GM18498 (cell line): ENCODE measurements at regions not wholly inside any gene's neighbourhood (a gene's known extent, or its start where the extent isn't known, plus 50 kb on each side); places are given as distances from the start of the nearest gene placed in this dataset.
"Not testable (repeated sequence)": the region's sequence is repeated elsewhere in the genome, so short reads cannot be mapped to it uniquely, and the experiment has no call there.

ENCODE experiments used
- ATAC-seq: cut with Tn5 transposase; IDR thresholded peaks from one replicate; pipeline ENCODE4 v1.9.1; 2021; ENCODE audit warnings: mild to moderate bottlenecking, moderate library complexity; ENCODE audit not compliant: unreplicated experiment

- ATAC-seq, result no peak
Measured at GRCh38 chr12:75874441-75874840, 157.1 kb downstream of the PHLDA1 start.

- no peak for ATAC-seq
Measured at GRCh38 chr12:75872762-75873161, 158.8 kb downstream of the PHLDA1 start.

GRCh38 chr12:75870878-75871277, 160.7 kb downstream of the PHLDA1 start:
- ATAC-seq, result no peak

- no peak for ATAC-seq
Measured at GRCh38 chr12:75868501-75868900, 163.1 kb downstream of the PHLDA1 start.

GRCh38 chr12:75865315-75865714, 166.3 kb downstream of the PHLDA1 start:
- ATAC-seq, result no peak

GRCh38 chr12:75864161-75864560, 167.4 kb downstream of the PHLDA1 start:
- ATAC-seq, result no peak

GRCh38 chr12:75863533-75863932, 168.0 kb downstream of the PHLDA1 start:
- no peak for ATAC-seq

GRCh38 chr12:75862692-75863471, 168.7 kb downstream of the PHLDA1 start:
- ATAC-seq, result no peak

GRCh38 chr12:75859868-75860267, 171.7 kb downstream of the PHLDA1 start:
- ATAC-seq, result no peak

- no peak for ATAC-seq
Measured at GRCh38 chr12:75856235-75856634, 175.3 kb downstream of the PHLDA1 start.

- no peak for ATAC-seq
Measured at GRCh38 chr12:75855360-75855759, 176.2 kb downstream of the PHLDA1 start.

- no peak for ATAC-seq
Measured at GRCh38 chr12:75854681-75855309, 176.8 kb downstream of the PHLDA1 start.

GRCh38 chr12:75854137-75854536, 177.4 kb downstream of the PHLDA1 start:
- not testable (repeated sequence) for ATAC-seq

GRCh38 chr12:75853626-75854025, 177.9 kb downstream of the PHLDA1 start:
- ATAC-seq, result no peak

- ATAC-seq, result no peak
Measured at GRCh38 chr12:75852956-75853355, 178.6 kb downstream of the PHLDA1 start.

- ATAC-seq, result no peak
Measured at GRCh38 chr12:75852143-75852542, 179.4 kb downstream of the PHLDA1 start.

GRCh38 chr12:75850721-75851462, 180.7 kb downstream of the PHLDA1 start:
- no peak for ATAC-seq

GRCh38 chr12:75848961-75849360, 182.6 kb downstream of the PHLDA1 start:
- no peak for ATAC-seq

- ATAC-seq, result no peak
Measured at GRCh38 chr12:75848431-75848925, 183.1 kb downstream of the PHLDA1 start.

- no peak for ATAC-seq
Measured at GRCh38 chr12:75846102-75846501, 185.5 kb downstream of the PHLDA1 start.

- ATAC-seq, result no peak
Measured at GRCh38 chr12:75844985-75845384, 186.6 kb downstream of the PHLDA1 start.
